ENCODE measurements at regions not wholly inside any gene's neighbourhood (a gene's known extent, or its start where the extent isn't known, plus 50 kb on each side); places are given as distances from the start of the nearest gene placed in this dataset.

- no peaks in the 10 kb centered on the region for H3F3A ChIP-seq (ENCODE audit: insufficient read depth, low read length)
- peaks cover 14% of the 10 kb centered on the region for H3K4me1 ChIP-seq (ENCODE audit: low read length)
- no peaks in the 10 kb centered on the region for H3K9me3 ChIP-seq (replicated peaks; ENCODE audit: insufficient read depth, low read length)
- no peak for TF ChIP-seq EZH2 (optimal IDR thresholded peaks at IDR 0.05; ENCODE audit: low read depth, low read length)
- no peak for TF ChIP-seq EZH2phosphoT487 (IDR thresholded peaks at IDR 0.05; ENCODE audit: low read length)
- TF ChIP-seq CTCF (IDR thresholded peaks at IDR 0.05; ENCODE audit: low read length): no peak
- no peak overlapping the region for H3K4me2 ChIP-seq (ENCODE audit: low read depth, low read length)
- H3K27me3 ChIP-seq (replicated peaks; ENCODE audit: insufficient read depth, low read length): no peaks in the 10 kb centered on the region
- no peak overlapping the region for H3K27ac ChIP-seq (ENCODE audit: low read length)
- H2AFZ ChIP-seq (ENCODE audit: low read length): no peak overlapping the region
- H3K79me2 ChIP-seq (ENCODE audit: low read length): no peaks in the 10 kb centered on the region
- no peak overlapping the region for H3K4me3 ChIP-seq (ENCODE audit: low read length)
- H3K36me3 ChIP-seq (replicated peaks; ENCODE audit: insufficient read depth, low read length): no peaks in the 10 kb centered on the region
- H3K9me2 ChIP-seq (replicated peaks; ENCODE audit: insufficient read depth, low read length): no peaks in the 10 kb centered on the region
- DNase-seq: no peak
- H4K20me1 ChIP-seq (ENCODE audit: insufficient read depth, low read length): no peaks in the 10 kb centered on the region
- no peak overlapping the region for H3K9ac ChIP-seq (ENCODE audit: low read length)
Observed at GRCh38 chr2:174016447-174016846, 51.3 kb upstream of the SP3 start.

DNA sequence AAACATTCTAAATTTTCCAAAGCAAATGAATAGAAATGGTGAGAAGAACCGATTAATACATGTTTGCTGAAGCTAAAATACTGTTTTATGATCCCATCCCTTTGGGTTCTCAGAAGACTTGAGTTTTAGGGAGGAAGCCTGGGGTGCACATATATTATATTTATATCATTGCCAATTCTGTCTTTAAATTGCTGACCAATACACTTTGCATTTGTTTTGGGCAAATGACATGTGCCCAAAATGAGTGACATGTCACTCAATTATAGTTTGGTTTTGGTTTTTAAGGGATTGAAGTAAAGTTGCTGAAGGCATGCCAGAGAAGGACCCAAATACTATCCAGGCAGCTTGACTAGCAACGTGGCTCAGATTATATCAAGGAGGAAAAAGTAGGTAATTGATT, 50.3 kb upstream of the SP3 start:
- Histone ChIP-seq H3K9me2 (replicated peaks; ENCODE audit: insufficient read depth, low read length) (no peaks in the 10 kb centered on the region), H3K4me3 (ENCODE audit: low read length) (no peak overlapping the region), H2AFZ (ENCODE audit: low read length) (no peak overlapping the region), H4K20me1 (ENCODE audit: insufficient read depth, low read length) (no peaks in the 10 kb centered on the region), H3K79me2 (ENCODE audit: low read length) (no peaks in the 10 kb centered on the region), H3K9ac (ENCODE audit: low read length) (no peak overlapping the region), H3K4me2 (ENCODE audit: low read depth, low read length) (no peak overlapping the region), H3K9me3 (replicated peaks; ENCODE audit: insufficient read depth, low read length) (no peaks in the 10 kb centered on the region), H3K27me3 (replicated peaks; ENCODE audit: insufficient read depth, low read length) (no peaks in the 10 kb centered on the region), H3K36me3 (replicated peaks; ENCODE audit: insufficient read depth, low read length) (no peaks in the 10 kb centered on the region), H3K4me1 (ENCODE audit: low read length) (peaks cover 9% of the 10 kb centered on the region; the same call in 1 of the 2 replicates), H3K27ac (ENCODE audit: low read length) (no peak overlapping the region), H3F3A (ENCODE audit: insufficient read depth, low read length) (no peaks in the 10 kb centered on the region)
- TF ChIP-seq EZH2 (optimal IDR thresholded peaks at IDR 0.05; ENCODE audit: low read depth, low read length) (no peak), EZH2phosphoT487 (IDR thresholded peaks at IDR 0.05; ENCODE audit: low read length) (no peak), CTCF (IDR thresholded peaks at IDR 0.05; ENCODE audit: low read length) (no peak)
- DNase-seq: no peak
